ENCODE measurements at regions not wholly inside any gene's neighbourhood (a gene's known extent, or its start where the extent isn't known, plus 50 kb on each side); places are given as distances from the start of the nearest gene placed in this dataset.

DNA sequence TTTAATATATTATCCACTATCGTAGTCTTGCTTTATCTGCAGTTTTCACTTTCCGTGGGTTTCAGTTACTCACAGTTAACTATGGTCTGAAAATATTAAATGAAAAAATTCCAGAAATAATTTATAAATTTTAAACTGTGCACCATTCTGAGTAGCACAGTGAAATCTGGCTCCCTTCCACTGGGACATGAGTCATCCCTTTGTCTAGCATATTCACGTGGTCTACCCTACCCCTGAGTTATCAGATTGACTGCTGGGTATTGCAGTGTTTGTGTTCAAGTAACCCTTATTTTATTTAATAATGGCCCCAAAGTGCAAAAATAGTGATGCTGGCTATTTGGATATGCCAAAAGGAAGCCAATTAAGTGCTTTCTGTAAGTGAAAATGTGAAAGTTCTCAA, 539.5 kb upstream of the AGTR1 start:
- peak; percentile 40 for DNase-seq (ENCODE audit: low read depth)

DNA sequence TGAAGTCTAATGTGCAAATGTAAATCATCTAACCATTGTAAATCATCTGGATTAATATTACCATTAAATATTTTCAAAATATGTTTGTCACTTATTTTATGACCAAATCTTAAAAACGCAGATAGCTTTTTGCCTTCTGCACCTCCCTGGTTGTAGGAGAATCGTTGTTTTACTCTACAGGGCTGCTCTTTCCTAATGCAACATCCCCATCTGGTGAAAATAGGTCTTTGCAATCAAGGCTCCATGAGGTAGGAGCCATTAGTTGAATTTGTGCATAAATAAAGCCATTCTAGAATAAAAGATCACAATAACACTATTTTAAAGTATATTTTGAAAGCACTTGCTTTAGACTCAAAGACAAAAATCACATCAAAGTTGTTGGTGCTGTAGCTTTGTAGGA, 535.6 kb upstream of the AGTR1 start:
- DNase-seq (ENCODE audit: low read depth) = peak; percentile 6

DNA sequence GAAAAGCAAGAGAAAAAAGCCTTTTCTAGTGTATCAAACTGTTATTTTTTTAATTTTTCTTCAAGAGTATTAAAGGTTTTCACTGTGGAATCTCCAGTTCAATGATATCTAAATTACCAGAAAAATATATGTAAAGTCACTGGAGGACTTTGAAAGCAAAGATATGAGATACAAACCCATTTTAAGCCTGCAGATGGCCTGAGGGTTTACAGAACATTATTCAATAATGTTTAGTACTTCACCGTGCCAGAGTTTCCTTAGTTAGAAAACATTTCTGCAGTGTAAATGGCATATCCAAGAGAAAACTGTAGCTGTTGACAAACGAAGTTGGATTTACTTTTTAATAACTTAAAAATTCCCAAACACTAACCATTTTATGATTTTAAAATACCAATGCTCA, 529.4 kb upstream of the AGTR1 start:
- no peak for DNase-seq (ENCODE audit: low read depth)

DNA sequence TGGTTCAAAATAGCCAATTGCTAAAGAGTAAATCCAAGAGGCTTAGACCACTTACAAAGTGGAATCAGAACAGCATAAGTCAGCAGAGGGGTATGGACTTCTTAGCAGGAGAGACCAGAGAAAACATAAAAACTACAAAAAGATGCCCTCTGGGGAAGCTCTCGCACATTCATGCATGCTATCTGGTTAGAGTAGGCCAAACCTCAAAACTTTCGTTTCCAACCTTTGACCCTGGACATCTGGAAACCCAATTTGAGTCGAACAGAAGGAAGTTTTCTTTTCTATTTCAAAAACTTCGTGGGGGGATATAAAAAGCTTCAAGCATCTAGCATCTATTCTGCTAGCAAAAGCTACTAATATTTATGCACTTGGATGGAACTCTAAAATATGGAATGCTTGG, 523.9 kb upstream of the AGTR1 start:
- peak; percentile 86 for DNase-seq (ENCODE audit: low read depth)

DNA sequence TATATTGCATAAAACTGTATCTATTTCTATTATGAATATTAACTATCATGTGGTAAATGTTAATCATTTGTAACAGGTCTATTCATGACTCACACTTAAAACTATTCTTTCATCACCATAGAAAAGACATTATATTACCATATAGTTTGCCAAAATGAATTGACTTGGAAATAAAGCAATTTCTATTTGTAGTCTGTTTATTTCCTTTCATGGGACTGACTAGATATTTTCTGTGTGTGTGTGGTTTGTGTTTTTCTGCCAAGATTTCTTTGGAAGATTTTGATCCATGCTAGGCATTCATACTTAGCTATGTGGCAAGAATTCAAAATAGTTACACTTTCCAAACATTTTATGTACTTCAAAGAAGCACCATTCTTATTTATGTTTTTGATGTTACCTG, 522.5 kb upstream of the AGTR1 start:
- peak; percentile 94 for DNase-seq (ENCODE audit: low read depth)

DNA sequence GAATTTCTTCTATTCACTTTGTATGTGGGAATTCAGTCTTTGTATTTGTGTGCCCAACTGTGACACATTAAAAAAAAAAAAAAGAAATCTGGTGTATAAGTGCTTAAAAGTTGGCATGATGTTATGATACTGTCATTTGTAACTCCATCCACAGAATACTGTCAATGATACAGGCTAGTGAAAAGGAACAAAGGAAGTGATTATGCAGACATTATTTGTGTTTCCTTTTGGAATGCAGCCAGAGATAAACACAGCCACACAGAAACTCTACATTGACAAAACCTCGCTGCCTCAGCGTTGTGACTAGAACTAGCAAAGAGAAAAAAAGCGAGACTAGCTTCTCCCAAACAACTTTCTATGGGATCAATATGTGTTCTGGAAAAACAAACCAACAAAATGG, 519.2 kb upstream of the AGTR1 start:
- DNase-seq (ENCODE audit: low read depth) = no peak

DNA sequence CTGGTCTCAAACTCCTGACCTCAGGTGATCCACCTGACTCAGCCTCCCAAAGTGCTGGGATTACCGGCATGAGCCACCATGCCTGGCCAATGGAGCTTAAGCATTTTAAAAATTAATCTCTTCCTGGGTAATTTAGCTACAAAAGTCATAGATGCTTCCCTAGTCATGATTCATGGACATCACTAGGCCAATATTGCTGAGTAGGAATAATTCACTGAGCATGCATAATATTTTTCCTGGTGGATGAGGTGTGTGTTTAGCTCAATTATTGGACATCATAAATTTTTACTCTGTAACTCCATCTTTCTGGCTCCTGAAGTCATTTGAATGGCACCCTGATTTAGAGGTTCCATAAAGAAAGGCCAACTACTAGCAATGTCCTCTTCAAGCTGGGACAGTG, 512.9 kb upstream of the AGTR1 start:
- no peak for DNase-seq (ENCODE audit: low read depth)

DNA sequence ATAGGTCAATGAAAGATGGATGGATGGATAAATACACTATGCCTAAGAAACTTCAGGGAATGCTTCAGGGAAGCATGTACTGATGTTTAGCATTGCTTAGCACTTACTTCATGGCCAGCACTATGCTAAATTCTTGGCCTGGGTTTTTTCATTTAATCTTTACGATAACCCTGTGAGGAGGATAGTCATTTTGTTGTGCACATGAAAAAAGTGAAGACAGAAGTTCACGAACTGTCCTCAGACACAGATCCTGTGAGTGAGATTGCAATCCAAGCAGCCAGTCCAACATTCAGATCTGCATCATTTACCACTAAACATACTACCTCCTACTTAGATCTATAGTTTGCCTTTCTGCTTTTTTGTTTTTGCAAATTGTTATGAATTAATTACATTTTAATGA, 510.8 kb upstream of the AGTR1 start:
- no peak for DNase-seq (ENCODE audit: low read depth)

DNA sequence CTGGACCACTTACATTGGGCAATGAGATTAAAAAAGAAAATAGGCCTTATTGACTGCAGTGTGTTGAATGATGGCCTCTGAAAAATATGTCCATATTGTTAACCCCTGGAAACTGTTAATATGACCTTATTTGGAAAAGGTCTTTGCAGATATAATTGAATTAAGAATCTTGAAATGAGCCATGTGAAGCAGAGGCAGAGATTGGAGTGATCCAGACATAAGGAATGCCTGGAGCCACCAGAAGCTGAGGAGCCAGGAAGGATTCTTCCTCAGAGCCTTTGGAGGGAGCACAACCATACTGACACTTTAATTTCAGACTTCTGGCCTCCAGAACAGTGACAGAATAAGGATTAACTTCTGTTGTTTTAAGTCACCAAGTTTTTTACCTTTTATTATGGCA, 510.4 kb upstream of the AGTR1 start:
- DNase-seq (ENCODE audit: low read depth) = no peak

DNA sequence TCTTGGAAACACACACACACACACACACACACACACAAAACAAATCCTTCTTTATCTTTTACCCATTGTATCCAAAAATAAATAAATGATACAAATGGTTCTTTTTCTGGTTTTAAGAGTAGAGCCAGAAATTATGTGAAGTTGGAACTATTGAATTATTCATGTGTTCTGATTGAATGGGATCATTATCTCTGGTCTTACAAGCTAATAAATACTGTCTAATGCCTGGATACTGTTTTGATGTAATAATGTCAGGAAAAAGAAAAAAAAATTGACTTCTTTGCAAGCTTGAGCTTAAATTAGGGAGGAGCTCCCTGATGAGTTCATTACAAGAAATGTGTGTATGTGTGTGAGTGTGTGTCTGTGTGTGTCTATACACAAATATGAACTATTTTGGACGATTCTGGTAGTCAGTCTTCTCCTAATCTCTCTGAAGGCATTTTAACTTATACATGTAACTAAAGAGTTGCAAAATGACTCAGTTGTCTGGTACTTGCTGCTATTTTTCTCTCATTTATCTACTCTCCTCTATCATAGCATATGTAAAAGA, 507.2 kb upstream of the AGTR1 start:
- no peak for DNase-seq (ENCODE audit: low read depth)

DNA sequence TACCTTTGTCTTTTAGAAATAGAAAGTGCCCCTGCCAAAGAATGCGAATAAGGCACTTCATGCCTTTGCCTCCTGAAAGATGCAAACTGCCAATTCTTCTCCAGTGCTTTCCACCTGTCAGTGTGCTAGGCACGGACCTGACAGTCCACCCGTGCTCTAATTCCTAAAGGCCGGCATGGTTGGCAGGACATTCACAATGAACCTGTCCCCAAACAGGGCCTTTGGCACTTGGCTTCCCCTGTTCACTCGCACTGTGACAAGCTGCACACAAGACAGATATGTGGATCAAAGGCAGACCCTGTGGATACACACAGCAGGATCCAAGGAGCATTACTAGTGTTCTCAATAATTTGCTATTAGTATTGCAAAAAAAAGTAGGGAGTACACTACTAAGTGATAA, 505.7 kb upstream of the AGTR1 start:
- DNase-seq (ENCODE audit: low read depth) = no peak

DNA sequence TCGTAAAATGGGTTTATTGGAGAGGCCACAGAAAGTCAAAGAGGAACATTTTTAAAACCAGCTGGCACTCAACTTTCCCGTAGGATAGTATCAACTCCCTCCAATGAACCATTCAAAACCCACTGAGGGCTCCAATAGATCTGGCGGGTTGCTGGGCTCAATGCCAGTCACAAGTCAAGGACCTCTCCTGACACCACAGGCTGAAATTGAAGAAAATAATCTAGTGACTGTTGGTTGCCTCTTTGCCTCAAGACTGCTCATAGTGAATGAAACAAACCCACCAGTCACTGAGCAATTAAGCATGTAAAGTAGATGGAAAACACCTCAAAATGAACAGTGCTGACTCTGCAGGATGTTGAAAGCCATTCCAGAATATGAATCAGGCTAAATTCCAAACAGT, 500.6 kb upstream of the AGTR1 start:
- no peak for DNase-seq (ENCODE audit: low read depth)

DNA sequence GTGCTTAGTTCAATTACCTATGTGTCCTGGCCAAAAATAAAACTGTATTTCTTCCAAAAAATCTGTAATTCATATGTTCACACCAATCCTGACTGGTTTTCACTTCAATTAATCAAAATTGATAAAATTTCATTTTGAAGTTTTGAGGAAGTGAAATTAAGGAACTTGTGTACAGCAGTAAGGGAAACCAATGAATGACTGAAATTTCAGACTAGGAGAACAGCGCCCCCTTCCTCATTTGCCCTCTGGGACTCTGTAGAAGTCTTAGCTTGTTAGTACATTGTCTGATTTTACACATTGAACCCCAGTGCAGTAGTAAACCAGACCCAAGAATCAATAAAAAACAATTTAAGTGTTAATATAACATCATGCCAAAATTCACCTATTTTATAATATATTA, 495.3 kb upstream of the AGTR1 start:
- no peak for DNase-seq (ENCODE audit: low read depth)

DNA sequence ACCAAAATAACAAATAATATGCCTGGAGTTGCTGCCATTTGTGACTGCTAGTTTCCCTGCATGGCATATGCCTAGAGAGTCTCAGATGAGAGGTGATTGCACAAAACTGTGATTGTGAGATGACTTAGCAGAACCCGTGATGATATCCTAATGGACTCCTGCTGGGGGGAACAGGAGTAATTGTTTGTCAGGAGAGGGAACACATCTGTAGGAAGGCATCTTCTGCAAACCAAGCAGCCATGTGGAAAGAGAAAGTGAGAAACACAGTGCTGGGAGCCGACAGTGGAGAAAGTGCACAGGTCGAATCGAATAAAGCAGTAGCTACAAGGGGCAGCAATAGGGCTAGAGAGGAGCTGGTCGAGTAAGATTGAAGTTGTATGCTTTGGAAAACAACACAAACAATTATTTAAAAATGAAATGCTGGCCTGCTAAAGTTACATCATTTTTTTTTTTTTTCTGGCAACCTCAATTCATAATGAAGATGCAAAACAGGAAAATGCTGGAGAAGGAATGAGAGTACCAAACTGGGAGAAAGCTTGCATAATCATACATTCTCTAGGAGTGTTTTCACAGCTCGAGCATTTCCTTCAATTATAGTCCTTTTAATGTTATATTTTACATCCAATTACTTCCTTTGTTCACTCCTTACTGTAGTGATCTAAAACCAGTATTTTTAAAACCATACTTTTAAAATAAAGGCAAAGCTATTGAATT, 494.2 kb upstream of the AGTR1 start:
- DNase-seq (ENCODE audit: low read depth) = peak; percentile 50

DNA sequence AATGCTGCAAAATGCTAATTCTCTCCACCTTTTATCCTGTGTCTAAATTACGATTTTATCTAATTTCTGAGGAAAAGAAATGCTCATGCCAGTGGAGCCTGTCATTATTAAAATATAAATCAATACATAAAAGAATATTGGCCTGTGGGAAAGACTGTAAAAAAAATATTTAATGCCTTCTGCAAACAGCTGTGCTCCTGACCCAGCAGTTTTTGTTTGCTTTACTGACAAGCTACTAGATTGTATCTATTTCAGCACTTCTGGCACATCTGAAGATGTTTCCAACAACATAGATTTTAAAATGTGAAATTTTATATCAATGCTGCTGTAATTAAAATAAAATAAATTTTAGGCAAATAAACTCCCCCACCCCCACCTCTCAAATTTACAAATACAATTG, 493.6 kb upstream of the AGTR1 start:
- DNase-seq (ENCODE audit: low read depth) = no peak

DNA sequence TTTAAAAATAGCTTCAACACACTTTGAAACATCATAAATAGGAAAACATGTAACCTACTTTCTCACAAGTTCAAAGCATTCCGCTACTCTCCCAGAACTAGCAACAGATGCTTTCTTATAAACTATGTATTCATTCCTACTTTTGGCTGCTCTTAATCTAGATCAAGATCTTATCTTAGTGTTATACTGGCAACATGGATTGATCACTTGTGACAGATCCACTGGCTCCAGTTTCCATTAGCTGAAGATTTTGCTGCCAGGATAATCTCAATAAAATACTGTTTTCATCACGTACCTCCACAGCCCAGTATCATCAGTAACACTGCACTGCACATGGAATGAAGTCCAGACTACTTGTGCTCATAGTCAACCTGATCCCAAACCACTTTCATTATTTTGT, 491.7 kb upstream of the AGTR1 start:
- DNase-seq (ENCODE audit: low read depth) = no peak

DNA sequence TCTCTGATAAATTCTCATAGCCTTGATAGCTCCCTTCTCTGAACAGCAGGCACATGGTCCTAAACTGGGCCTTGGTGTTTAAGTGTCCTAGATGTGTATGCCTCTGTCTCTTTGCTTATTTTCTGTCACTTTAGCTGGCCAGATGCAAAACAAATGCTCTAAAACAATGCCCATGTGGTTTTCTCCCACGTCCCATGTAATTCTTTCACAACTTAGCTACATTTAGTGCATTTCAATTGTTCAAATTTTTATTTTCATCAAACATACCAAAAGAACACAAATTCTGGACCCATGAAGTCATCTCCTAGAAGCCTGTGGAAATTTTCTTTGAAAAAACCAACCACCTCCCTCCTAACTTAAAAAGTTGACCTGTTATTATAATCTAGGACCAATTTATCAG, 491.3 kb upstream of the AGTR1 start:
- no peak for DNase-seq (ENCODE audit: low read depth)

DNA sequence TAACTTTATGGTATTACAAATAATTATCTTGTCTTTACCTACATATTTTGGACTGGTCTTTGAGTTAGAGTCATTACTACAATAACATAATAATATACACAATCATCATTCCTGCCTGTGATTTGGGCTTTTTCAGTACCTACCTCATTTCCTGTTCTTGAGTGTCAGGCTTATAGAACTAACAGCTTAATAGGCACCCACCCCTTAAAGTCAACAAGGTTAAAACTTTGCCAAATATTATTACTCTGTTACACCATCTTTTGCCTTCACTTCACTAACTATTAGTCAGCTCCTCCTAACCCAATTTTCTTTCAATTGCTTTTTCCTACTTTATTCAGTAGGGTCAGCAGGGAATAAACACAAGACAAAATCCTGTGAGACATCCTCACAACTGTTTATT, 488.7 kb upstream of the AGTR1 start:
- no peak for DNase-seq (ENCODE audit: low read depth)

DNA sequence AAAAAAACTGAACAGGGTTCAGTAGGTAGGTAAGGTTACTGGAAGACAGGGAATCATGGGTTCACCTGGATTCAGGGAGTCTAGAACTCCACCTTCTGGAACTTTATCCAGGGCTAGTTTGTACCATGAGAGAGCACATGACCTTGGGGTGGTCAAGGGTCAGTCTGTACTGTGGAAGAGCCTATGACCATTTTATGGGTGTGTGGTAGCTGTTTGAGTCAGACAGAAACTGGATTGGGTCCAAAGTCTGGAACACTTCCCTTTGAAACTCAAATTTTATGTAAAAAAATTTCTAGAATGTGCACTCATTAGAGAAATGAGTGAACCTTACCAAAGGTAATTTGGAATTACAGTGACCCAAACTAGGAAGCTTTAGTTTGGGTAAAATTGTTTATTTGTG, 486.0 kb upstream of the AGTR1 start:
- DNase-seq (ENCODE audit: low read depth) = no peak

DNA sequence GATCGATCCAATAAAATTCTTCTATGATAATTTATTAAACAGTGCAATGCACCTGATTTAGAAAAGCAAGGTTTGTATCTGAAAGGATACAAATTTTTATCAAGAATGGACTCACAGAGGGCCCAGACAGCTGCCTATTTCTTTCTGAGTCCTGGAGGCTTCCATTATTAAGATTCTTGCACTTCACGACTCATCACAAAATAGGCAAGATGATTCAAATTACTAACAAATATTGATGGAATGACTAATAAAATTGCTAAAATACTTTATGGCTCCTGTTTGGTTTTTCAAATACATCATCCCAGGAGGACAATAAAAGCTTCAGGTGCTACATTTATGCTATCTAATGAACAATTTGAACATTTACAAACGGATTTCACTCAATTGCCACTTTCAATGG, 483.0 kb upstream of the AGTR1 start:
- DNase-seq (ENCODE audit: low read depth) = no peak

DNA sequence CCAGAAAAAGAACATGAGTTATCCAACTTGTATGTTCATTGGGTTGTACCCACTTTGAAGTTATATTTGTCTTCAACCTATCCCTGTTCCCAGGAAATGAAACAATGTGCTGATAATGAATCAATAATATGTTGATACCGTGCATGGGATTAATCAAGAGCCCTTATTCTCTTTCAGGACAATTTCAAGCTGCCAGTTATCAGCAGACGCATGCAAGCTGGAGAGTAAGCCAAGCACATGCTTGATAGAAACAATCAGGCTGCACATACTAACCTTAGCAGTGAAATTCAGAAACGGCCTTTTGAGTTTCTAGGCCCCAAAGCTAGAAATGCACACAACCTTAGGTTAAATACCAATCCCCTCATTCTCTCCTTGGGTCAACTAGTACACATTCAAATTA, 480.4 kb upstream of the AGTR1 start:
- DNase-seq (ENCODE audit: low read depth) = no peak

DNA sequence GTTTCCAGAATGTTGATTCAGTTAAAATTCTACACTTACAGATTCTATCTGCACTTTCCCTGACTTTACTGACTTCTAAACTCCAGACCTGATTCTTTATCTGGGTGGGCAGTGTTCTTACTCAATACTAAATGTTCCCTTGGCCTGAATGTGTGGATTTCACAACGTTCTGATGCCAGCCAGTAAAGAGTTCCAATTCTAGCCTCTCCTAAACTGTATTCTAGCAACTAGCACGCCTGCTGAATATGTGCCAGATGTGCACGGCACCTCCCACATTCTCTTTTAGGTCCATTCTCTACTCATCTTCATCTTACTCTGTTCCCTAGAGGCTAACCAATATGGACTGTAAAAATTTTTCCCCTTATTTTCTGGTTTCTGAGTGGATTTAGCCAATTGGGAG, 479.5 kb upstream of the AGTR1 start:
- DNase-seq (ENCODE audit: low read depth) = peak; percentile 65

DNA sequence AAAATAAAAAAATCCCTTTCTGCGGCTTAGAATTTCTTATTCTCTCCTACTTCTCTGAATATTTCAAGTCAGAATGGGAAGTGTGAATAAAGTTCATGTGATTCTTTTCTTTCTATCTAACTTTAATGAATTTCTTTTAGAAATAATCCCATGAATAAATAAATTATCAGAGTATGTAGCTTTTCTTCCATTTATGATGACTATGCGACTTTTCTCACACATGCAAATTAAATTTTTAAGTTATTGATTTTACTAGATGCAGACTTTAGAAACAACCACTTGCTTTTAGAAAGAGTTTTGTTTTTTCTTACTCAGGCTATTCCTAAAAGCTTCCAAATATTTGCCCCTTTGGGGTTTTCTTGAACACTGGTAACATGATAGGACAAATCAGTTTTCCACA, 477.7 kb upstream of the AGTR1 start:
- no peak for DNase-seq (ENCODE audit: low read depth)

DNA sequence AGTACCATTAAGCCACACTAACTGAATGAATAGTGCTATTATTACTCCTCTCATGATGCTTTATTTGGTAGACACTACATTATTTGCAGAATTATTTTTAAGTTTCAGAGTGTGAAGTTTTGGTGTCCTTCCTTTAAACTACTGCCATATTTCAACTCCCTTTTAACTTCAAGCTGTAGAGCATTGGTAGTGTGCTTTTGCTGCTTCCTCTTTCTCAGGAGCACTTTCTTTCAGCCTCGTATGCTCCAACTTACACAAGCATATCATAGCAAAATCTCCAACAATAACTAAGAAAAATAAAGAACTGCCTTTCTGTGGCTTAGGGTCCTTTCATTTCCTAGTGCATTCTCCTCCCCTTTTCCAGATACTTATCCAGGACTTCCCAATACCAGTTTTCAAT, 476.4 kb upstream of the AGTR1 start:
- no peak for DNase-seq (ENCODE audit: low read depth)

DNA sequence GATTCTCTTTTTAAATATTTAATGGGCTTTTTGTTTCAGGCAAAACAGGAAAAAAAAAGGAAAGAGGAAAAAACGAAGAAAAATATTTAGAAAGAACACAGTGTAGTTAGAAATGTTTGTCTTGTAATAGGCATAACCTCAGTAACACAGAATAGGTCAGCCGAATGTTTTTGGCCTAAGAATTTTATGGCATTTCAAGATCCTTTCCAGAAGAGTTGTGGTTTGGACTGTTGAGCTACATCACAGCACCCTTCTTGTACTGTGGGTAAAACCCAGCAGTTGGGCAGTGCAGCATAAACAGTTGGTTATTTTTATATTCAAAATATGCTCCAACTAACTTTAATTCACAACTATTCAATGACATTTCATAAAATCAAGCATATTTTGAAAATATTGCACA, 474.4 kb upstream of the AGTR1 start:
- peak; percentile 49 for DNase-seq (ENCODE audit: low read depth)

Measured in fibroblast of gingiva (primary cell).